Muscle layer of colon (tissue), 2 donors: ENCODE measurements at regions not wholly inside any gene's neighbourhood (a gene's known extent, or its start where the extent isn't known, plus 50 kb on each side); places are given as distances from the start of the nearest gene placed in this dataset.

Experiments used
- H3K27ac ChIP-seq: one replicate; pipeline ENCODE4 v1.7.0; 2013; ENCODE audit warnings: low read depth, mild to moderate bottlenecking, low read length, moderate library complexity
- H3K27me3 ChIP-seq, 2 donors: one replicate each; pipeline ENCODE4 v1.7.0; 2013; ENCODE audit warnings: low read length in 2 of 2, mild to moderate bottlenecking in 2 of 2; ENCODE audit not compliant: insufficient read depth in 2 of 2, control insufficient read depth in 1 of 2
- H3K36me3 ChIP-seq: one replicate; pipeline ENCODE4 v1.7.0; 2013; ENCODE audit warnings: mild to moderate bottlenecking, low read length; ENCODE audit not compliant: insufficient read depth
- H3K4me1 ChIP-seq: one replicate; pipeline ENCODE4 v1.7.0; 2013; ENCODE audit warnings: mild to moderate bottlenecking, low read length; ENCODE audit not compliant: insufficient read depth
- H3K4me3 ChIP-seq, 2 donors: one replicate each; pipeline ENCODE4 v1.7.0; 2013; ENCODE audit warnings: low read length in 2 of 2, low read depth in 1 of 2, mild to moderate bottlenecking in 1 of 2, moderate library complexity in 1 of 2
- H3K9ac ChIP-seq: one replicate; pipeline ENCODE4 v1.7.0; 2013; ENCODE audit warnings: low read length
- H3K9me3 ChIP-seq: one replicate; pipeline ENCODE4 v1.7.0; 2013; ENCODE audit warnings: mild to moderate bottlenecking, low read length
- donor health status: abdominal sarcoma.
- donor health status: Adenocarcinoma of cecum.

DNA sequence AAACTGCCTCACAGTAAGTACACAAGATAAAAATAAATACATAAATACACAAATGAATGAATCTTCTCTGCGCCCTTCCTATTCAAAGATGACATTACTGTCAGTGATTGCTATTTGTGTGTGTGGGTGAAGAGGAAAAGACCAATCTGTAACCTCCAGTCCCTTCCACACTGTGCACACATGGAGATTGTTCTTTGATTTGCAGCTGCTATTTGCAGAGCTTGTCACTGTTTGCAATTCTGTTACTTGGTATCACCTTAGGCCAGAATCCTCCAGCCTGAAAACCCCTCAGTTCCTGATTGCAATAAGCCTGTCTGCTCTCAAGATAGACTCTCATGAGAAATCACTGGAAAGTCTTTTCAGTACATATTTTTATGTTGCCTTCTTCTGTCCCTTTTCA lies 1314.9 kb downstream of the PCDH9 start:
- H3K36me3 ChIP-seq, result no peaks in the 10 kb centered on the region
- no peaks in the 10 kb centered on the region for H3K4me1 ChIP-seq
- H3K9me3 ChIP-seq, result no peaks in the 10 kb centered on the region
- no peaks in the 10 kb centered on the region for H3K27me3 ChIP-seq
- H3K4me3 ChIP-seq, result no peak overlapping the region
- no peak overlapping the region for H3K9ac ChIP-seq
- H3K27ac ChIP-seq, result no peak overlapping the region

DNA sequence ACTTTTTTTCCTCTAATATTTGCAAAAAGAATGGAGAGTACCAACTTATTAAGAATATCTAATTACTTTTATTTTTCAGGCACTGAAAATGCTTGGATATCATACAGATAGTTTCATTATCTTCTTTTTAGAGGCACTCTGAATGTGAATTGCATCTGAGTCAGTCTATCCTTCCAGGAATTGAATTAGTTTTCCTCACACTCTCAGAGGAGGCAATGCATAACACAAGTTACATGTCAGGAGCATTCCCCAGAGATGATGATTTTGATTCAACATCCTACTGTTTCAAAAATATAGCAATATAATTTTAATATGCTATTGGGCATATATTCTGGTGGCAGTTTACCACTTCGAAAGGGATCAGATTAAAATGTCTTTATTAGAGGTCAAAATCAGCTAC lies 1315.4 kb downstream of the PCDH9 start:
- H3K9me3 ChIP-seq, result no peaks in the 10 kb centered on the region
- no peak overlapping the region for H3K4me3 ChIP-seq
- no peaks in the 10 kb centered on the region for H3K27me3 ChIP-seq
- H3K9ac ChIP-seq, result no peak overlapping the region
- H3K36me3 ChIP-seq, result no peaks in the 10 kb centered on the region
- H3K4me1 ChIP-seq, result no peaks in the 10 kb centered on the region
- H3K27ac ChIP-seq, result no peak overlapping the region

DNA sequence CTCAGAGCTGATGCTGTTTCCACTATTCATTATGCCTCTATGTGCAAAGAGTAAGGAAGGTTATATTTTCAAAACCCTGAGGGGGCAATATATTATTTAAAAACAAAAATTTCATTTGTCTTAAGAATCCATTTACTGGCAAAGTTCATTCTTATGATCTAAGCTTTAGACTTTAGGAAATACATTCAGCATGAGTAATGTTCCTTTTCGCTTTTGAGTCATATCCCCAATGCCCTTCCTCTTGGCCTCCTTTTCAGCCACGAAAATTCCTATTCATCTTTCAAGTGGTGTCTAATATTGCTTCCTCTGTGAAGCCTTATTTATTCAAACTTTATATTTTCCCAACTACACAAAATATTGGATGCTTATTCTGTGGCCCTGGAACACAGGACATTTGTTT lies 1317.0 kb downstream of the PCDH9 start:
- Histone ChIP-seq H3K9me3 (no peaks in the 10 kb centered on the region), H3K27me3 (no peaks in the 10 kb centered on the region), H3K4me3 (no peak overlapping the region), H3K36me3 (no peaks in the 10 kb centered on the region), H3K4me1 (no peaks in the 10 kb centered on the region), H3K27ac (no peak overlapping the region), H3K9ac (no peak overlapping the region)

DNA sequence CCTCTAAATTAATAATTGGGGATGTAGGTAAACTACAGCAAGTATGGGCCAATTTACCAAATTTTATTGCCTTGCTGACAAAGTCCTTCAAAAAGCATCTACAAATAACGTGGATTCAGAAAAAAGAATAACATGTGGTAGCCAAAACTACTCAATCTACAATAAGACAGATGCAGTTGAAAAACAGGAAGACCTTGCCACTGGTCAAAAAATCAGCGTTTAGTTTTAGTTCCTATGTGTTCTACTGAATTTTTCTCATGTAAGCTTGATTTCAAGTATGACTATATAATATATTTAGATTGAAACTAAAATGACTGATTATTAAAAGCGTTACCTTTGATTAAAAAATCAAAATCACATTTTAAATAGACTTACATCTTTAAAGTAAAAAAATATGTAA lies 1317.6 kb downstream of the PCDH9 start:
- Histone ChIP-seq H3K9me3 (no peaks in the 10 kb centered on the region), H3K4me1 (no peaks in the 10 kb centered on the region), H3K9ac (no peak overlapping the region), H3K36me3 (no peaks in the 10 kb centered on the region), H3K27me3 (no peaks in the 10 kb centered on the region), H3K4me3 (no peak overlapping the region), H3K27ac (no peak overlapping the region)

DNA sequence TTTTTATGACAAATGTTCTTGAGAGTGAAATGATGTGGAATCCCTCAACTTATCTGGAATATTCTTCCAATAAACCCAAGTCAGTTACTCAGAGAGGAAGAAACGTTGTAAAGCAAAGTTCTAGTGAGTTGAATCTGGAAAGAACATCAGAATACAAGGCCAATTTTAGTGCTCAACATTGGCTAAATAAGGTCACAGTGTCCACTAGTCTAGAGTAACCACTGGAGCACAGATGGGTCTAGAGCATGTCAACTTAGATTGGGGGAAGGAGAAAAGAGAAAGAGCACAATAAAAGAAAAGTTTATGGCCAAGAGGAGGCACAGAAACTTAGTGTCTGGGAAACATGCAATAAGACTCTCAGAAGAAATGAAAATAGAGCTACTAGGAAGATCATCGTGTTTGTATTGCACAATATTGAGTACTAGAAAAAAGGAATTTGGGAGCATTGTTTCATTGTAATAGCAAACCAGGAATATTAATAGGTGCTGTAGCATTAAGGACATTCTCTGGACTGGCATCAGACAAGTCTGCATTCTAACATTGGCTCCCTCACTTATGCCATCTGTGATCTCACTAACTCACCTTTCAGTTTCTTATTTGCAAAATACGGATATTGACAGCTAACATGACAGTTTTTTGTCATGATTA lies 1318.5 kb downstream of the PCDH9 start:
- Histone ChIP-seq H3K27ac (no peak overlapping the region), H3K4me1 (no peaks in the 10 kb centered on the region), H3K9ac (no peak overlapping the region), H3K4me3 (no peak overlapping the region), H3K9me3 (no peaks in the 10 kb centered on the region), H3K36me3 (no peaks in the 10 kb centered on the region), H3K27me3 (no peaks in the 10 kb centered on the region)

DNA sequence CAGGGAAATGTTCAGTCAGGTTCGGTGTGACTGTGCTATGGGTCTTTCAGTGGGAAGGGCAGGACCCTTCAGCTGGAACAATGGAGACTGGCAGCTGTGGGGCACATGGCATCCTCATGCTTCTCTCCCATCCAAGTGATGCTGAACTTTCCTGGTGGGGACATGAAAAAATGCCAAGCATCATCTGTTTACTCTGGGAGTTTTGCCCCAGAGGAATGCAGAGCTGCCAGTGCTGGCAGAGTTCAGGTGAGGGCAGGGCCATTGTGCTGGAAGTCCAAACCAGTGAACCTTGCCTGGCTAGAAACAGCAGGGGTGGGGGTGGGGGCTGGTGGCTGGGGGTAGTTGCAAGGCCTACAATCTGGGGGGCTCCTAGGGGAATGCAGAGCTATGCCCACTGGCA lies 1320.6 kb downstream of the PCDH9 start:
- Histone ChIP-seq H3K27me3 (no peaks in the 10 kb centered on the region), H3K27ac (no peak overlapping the region), H3K9ac (no peak overlapping the region), H3K9me3 (no peaks in the 10 kb centered on the region), H3K4me3 (no peak overlapping the region), H3K4me1 (no peaks in the 10 kb centered on the region), H3K36me3 (no peaks in the 10 kb centered on the region)

DNA sequence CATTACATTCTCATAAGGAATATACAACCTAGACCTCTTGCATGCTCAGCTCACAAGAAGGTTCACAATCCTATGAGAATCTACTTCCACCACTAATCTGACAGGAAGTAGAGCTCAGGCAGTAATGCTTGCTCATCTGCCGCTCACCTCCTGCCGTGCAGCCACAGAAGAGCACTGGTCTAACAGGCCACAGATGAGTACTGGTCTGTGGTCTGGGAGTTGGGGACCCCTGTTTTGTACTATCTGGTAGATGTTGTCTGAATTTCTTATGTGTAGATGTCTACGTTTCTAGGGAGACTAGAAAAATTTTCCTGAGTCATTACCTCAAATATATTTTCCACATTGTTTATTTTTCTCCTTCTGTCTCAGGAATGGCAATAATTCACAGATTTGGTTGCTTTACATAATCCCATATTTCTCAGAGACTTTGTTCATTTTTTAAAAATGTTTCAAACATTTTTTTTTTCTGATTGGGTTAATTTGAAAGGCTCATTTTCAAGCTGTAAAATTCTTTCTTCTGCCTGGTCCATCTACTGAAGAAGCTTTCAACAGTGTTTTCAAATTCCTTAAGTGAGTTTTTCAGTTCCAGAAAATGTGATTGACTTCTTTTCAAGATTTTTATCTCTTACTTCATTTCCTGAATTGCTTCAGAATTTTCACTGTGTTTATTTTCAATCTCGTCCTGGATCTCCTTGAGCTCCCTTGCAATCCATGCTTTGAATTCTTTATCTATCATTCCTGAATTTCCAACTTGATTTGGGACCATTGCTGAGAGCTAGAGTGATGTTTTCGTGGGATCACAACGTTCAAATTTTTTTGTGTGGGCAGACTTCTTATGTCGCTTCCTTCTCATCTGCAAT lies 1322.2 kb downstream of the PCDH9 start:
- H3K36me3 ChIP-seq, result no peaks in the 10 kb centered on the region
- H3K4me3 ChIP-seq, result no peak overlapping the region
- H3K9ac ChIP-seq, result no peak overlapping the region
- H3K9me3 ChIP-seq, result no peaks in the 10 kb centered on the region
- no peaks in the 10 kb centered on the region for H3K4me1 ChIP-seq
- H3K27me3 ChIP-seq, result no peaks in the 10 kb centered on the region
- H3K27ac ChIP-seq, result no peak overlapping the region

DNA sequence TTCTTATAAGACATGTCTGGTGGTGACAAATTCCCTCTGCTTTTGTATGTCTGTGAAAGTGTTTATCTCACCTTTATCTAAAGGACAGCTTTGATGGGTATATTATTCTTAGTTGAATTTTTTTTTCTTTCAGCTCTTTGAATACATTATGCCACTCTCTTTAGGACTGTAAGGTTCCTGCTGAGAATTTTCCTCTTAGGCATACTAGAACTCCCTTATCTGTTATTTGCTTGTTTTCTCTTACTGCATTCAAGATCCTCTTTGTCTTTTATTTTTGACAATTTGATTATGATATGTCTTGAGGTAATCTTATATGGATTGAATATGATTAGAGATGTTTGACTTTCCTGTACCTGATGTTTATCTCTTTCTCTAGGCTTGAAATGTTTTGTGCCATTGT lies 1328.4 kb downstream of the PCDH9 start:
- Histone ChIP-seq H3K4me3 (no peak overlapping the region), H3K4me1 (no peaks in the 10 kb centered on the region), H3K27ac (no peak overlapping the region), H3K27me3 (no peaks in the 10 kb centered on the region), H3K36me3 (no peaks in the 10 kb centered on the region), H3K9ac (no peak overlapping the region), H3K9me3 (no peaks in the 10 kb centered on the region)

DNA sequence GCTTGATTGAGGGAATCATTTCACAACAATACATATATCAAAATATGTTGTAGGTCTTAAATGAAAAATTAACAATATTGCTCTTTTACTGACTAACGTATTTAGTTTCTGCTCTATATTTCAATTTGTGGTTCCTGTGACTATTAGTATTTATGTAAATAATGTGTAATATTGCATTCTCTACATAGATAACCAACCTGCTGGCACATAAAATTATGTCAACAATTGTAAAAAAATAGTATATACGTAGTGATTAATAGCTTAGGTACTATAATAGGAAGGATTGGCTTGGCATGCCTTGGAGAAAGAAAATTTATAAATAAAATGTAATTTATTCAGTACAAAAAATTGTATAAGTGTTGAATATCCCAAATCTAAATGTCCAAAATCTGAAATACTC lies 1336.1 kb downstream of the PCDH9 start:
- Histone ChIP-seq H3K27ac (no peak overlapping the region), H3K4me1 (no peaks in the 10 kb centered on the region), H3K9me3 (no peaks in the 10 kb centered on the region), H3K36me3 (no peaks in the 10 kb centered on the region), H3K9ac (no peak overlapping the region), H3K27me3 (no peaks in the 10 kb centered on the region), H3K4me3 (no peak overlapping the region)

DNA sequence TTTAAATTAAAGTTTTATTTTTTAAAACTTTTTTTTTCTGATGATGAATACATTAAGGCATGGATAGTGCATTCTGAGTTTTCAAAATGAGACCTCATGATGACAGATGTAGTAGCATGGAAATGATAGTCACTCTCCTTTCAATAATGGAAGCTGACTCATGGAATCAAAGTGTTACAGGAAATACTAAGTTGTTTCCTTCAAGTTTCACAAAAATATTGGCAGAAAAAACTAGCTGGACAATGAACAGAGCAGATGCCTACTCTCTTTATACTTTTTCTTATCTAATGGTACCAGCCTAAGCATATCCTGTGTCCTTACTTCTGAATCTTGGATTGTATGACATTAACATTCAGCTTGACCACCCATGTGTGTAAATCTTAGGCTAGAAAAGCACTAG lies 1337.3 kb downstream of the PCDH9 start:
- Histone ChIP-seq H3K4me1 (no peaks in the 10 kb centered on the region), H3K9ac (no peak overlapping the region), H3K27me3 (no peaks in the 10 kb centered on the region), H3K36me3 (no peaks in the 10 kb centered on the region), H3K9me3 (no peaks in the 10 kb centered on the region), H3K4me3 (no peak overlapping the region), H3K27ac (no peak overlapping the region)

DNA sequence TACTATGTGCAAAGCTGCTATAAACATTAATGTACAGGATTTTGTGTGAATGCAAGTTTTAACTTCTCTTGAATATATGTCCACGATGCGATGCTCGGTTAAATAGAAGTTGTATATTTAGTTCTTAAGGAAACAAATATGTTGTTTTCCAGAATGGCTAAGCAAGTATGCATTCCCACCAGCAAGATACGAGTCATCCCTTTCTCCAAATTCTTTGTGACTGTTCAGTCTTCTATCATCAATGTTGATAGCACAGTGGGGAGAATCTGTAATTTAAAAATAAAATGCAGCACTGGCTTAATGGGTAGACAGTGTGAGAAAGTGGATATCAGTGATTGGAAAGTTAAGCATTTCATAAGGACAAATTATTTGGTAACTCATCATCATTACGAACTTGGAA lies 1340.8 kb downstream of the PCDH9 start:
- Histone ChIP-seq H3K27me3 (no peaks in the 10 kb centered on the region), H3K4me3 (no peak overlapping the region), H3K4me1 (no peaks in the 10 kb centered on the region), H3K9ac (no peak overlapping the region), H3K9me3 (no peaks in the 10 kb centered on the region), H3K27ac (no peak overlapping the region), H3K36me3 (no peaks in the 10 kb centered on the region)

DNA sequence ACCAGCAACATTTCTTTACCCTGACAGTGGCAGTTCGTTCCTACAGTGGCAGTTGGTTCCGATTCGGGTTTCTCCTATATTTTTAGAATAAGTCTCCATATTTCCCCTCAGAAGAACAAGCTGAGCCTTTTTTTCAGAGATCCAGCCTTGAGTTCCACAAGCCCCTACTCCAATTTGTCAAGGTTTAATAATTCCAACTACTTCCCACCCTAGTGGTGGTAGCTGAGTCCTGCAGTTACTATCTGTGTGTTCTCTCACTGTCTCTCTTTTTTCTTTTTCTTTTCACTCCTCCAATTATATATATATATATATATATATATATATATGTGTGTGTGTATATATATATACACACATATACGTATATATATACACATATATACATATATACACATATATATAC lies 1347.3 kb downstream of the PCDH9 start:
- Histone ChIP-seq H3K27ac (no peak overlapping the region), H3K4me3 (no peak overlapping the region), H3K9ac (no peak overlapping the region), H3K36me3 (no peaks in the 10 kb centered on the region), H3K27me3 (no peaks in the 10 kb centered on the region), H3K9me3 (no peaks in the 10 kb centered on the region), H3K4me1 (no peaks in the 10 kb centered on the region)
